GM18870 (cell line): ENCODE measurements at regions not wholly inside any gene's neighbourhood (a gene's known extent, or its start where the extent isn't known, plus 50 kb on each side); places are given as distances from the start of the nearest gene placed in this dataset.

Experiments used
- ATAC-seq: cut with Tn5 transposase; IDR thresholded peaks from one replicate; pipeline ENCODE4 v1.9.1; 2021; ENCODE audit warnings: moderate library complexity; ENCODE audit not compliant: unreplicated experiment

GRCh38 chr1:38436006-38436405 is 389.4 kb upstream of the POU3F1 start:
- no peak for ATAC-seq

- no peak for ATAC-seq
Measured at GRCh38 chr1:38433084-38433722, 386.6 kb upstream of the POU3F1 start.

GRCh38 chr1:38431535-38432376 is 385.2 kb upstream of the POU3F1 start:
- ATAC-seq, result no peak

GRCh38 chr1:38430949-38431348 is 384.4 kb upstream of the POU3F1 start:
- no peak for ATAC-seq

- no peak for ATAC-seq
Measured at GRCh38 chr1:38424677-38425076, 378.1 kb upstream of the POU3F1 start.

- no peak for ATAC-seq
Measured at GRCh38 chr1:38420666-38421065, 374.1 kb upstream of the POU3F1 start.

- no peak for ATAC-seq
Measured at GRCh38 chr1:38418195-38419030, 371.8 kb upstream of the POU3F1 start.

- no peak for ATAC-seq
Measured at GRCh38 chr1:38403667-38404066, 357.1 kb upstream of the POU3F1 start.

GRCh38 chr1:38402230-38402815 is 355.7 kb upstream of the POU3F1 start:
- no peak for ATAC-seq

GRCh38 chr1:38396606-38397005 is 350.0 kb upstream of the POU3F1 start:
- ATAC-seq, result no peak

GRCh38 chr1:38394303-38394702 is 347.7 kb upstream of the POU3F1 start:
- no peak for ATAC-seq

- no peak for ATAC-seq
Measured at GRCh38 chr1:38392861-38393260, 346.3 kb upstream of the POU3F1 start.

- no peak for ATAC-seq
Measured at GRCh38 chr1:38381256-38381655, 334.7 kb upstream of the POU3F1 start.

GRCh38 chr1:38376577-38376976 is 330.0 kb upstream of the POU3F1 start:
- ATAC-seq, result no peak

- no peak for ATAC-seq
Measured at GRCh38 chr1:38375035-38375434, 328.4 kb upstream of the POU3F1 start.

GRCh38 chr1:38371505-38371844 is 324.9 kb upstream of the POU3F1 start:
- no peak for ATAC-seq

GRCh38 chr1:38370716-38371504 is 324.3 kb upstream of the POU3F1 start:
- no peak for ATAC-seq

GRCh38 chr1:38365242-38365641 is 318.6 kb upstream of the POU3F1 start:
- no peak for ATAC-seq

- no peak for ATAC-seq
Measured at GRCh38 chr1:38361566-38361965, 315.0 kb upstream of the POU3F1 start.

GRCh38 chr1:38360807-38361206 is 314.2 kb upstream of the POU3F1 start:
- ATAC-seq, result no peak

- ATAC-seq, result no peak
Measured at GRCh38 chr1:38353956-38354355, 307.4 kb upstream of the POU3F1 start.
